CD14-positive monocyte (primary cell): ENCODE measurements at regions not wholly inside any gene's neighbourhood (a gene's known extent, or its start where the extent isn't known, plus 50 kb on each side); places are given as distances from the start of the nearest gene placed in this dataset.

Source experiments
- DNase-seq, 3 donors: peaks; one replicate each; pipeline ENCODE4 v3.0.0-alpha.2; 2011 to 2022
- H2AFZ ChIP-seq: 2 replicates; pipeline ENCODE4 v1.6.0; 2012; ENCODE audit warnings: mild to moderate bottlenecking, low read depth, low read length, inconsistent platforms; ENCODE audit not compliant: insufficient read depth, poor library complexity, severe bottlenecking
- H3K27ac ChIP-seq, 2 donors: 1 replicate in 1 of 2; 2 replicates in 1 of 2; pipeline ENCODE4 v1.5.1; 2012 to 2013; ENCODE audit warnings: low read length in 2 of 2, control low read depth in 1 of 2, inconsistent platforms in 1 of 2, low read depth in 1 of 2, mild to moderate bottlenecking in 1 of 2
- H3K27me3 ChIP-seq, 2 donors: one replicate each; pipeline versions ENCODE4 v1.6.0 to v1.6.1; 2011 to 2013; ENCODE audit warnings: low read length in 2 of 2; ENCODE audit not compliant: control insufficient read depth in 2 of 2, insufficient read depth in 2 of 2
- H3K36me3 ChIP-seq, 2 donors: replicated peaks in 1 of 2; 1 replicate in 1 of 2; 2 replicates in 1 of 2; pipeline versions ENCODE4 v1.5.1 to v1.6.1; 2012 to 2013; ENCODE audit warnings: low read length in 2 of 2, control low read depth in 1 of 2, inconsistent platforms in 1 of 2, mild to moderate bottlenecking in 1 of 2; ENCODE audit not compliant: insufficient read depth in 2 of 2, control insufficient read depth in 1 of 2
- H3K4me1 ChIP-seq, 2 donors: 1 replicate in 1 of 2; 2 replicates in 1 of 2; pipeline versions ENCODE4 v1.5.1 to v1.6.1; 2012 to 2013; ENCODE audit warnings: low read length in 2 of 2, control low read depth in 1 of 2, inconsistent platforms in 1 of 2, mild to moderate bottlenecking in 1 of 2, moderate library complexity in 1 of 2; ENCODE audit not compliant: insufficient read depth in 2 of 2, control insufficient read depth in 1 of 2
- H3K4me2 ChIP-seq: replicated peaks from 2 replicates; pipeline ENCODE3; 2012; ENCODE audit warnings: low read length, moderate library complexity, mild to moderate bottlenecking; ENCODE audit not compliant: poor library complexity, severe bottlenecking; ENCODE audit errors: extremely low read depth
- H3K4me3 ChIP-seq, 3 experiments: fragments of 200-600 bp in 1 of 3; sonication (generic) in 1 of 3; replicated peaks in 1 of 3; 1 replicate in 2 of 3; 2 replicates in 1 of 3; pipeline ENCODE4 v1.5.1; 2011 to 2013; ENCODE audit warnings: low read length in 3 of 3, mild to moderate bottlenecking in 3 of 3, control low read depth in 2 of 3, low read depth in 2 of 3, inconsistent platforms in 1 of 3, moderate library complexity in 1 of 3
- H3K79me2 ChIP-seq: 2 replicates; pipeline ENCODE4 v1.6.0; 2012; ENCODE audit warnings: mild to moderate bottlenecking, control low read depth, inconsistent platforms, low read length, moderate library complexity; ENCODE audit not compliant: insufficient read depth
- H3K9ac ChIP-seq: 2 replicates; pipeline ENCODE4 v1.6.0; 2017; ENCODE audit warnings: low read length, mild to moderate bottlenecking; ENCODE audit not compliant: insufficient read depth, poor library complexity, severe bottlenecking
- H3K9me3 ChIP-seq, 2 donors: replicated peaks in 1 of 2; 1 replicate in 1 of 2; 2 replicates in 1 of 2; pipeline versions ENCODE4 v1.5.1 to v1.6.1; 2012 to 2013; ENCODE audit warnings: low read length in 2 of 2, control low read depth in 1 of 2; ENCODE audit not compliant: control insufficient read depth in 1 of 2, insufficient read depth in 1 of 2
- H4K20me1 ChIP-seq: 2 replicates; pipeline ENCODE4 v1.6.0; 2012; ENCODE audit warnings: mild to moderate bottlenecking, low read length, control low read depth, moderate library complexity; ENCODE audit not compliant: insufficient read depth
- H3K27ac Mint-ChIP-seq, 7 donors: one replicate each; pipeline ENCODE4 v1.8.0; 2020; ENCODE audit warnings: mild to moderate bottlenecking in 7 of 7, mixed read lengths in 7 of 7, moderate library complexity in 6 of 7, inconsistent platforms in 2 of 7
- H3K27me3 Mint-ChIP-seq, 3 donors: one replicate each; pipeline ENCODE4 v1.8.0; 2021 to 2022; ENCODE audit warnings: low read depth in 3 of 3, mild to moderate bottlenecking in 3 of 3, mixed read lengths in 3 of 3, moderate library complexity in 3 of 3, inconsistent platforms in 1 of 3
- H3K36me3 Mint-ChIP-seq, 2 donors: one replicate each; pipeline ENCODE4 v1.8.0; 2020; ENCODE audit warnings: mixed read lengths in 2 of 2, inconsistent platforms in 1 of 2, mild to moderate bottlenecking in 1 of 2
- H3K4me1 Mint-ChIP-seq: one replicate; pipeline ENCODE4 v1.8.0; 2020; ENCODE audit warnings: mild to moderate bottlenecking, mixed read lengths
- H3K4me3 Mint-ChIP-seq, 2 donors: one replicate each; pipeline ENCODE4 v1.8.0; 2020; ENCODE audit warnings: mild to moderate bottlenecking in 2 of 2, mixed read lengths in 2 of 2, moderate library complexity in 1 of 2
- H3K9me3 Mint-ChIP-seq, 7 donors: one replicate each; pipeline ENCODE4 v1.8.0; 2020 to 2022; ENCODE audit warnings: mixed read lengths in 7 of 7, mild to moderate bottlenecking in 6 of 7, moderate library complexity in 6 of 7, inconsistent platforms in 2 of 7
- WGBS: methylation state at CpG from one replicate; pipeline ENCODE4 v1.1.5; 2013; ENCODE audit warnings: missing lambda C conversion rate; ENCODE audit not compliant: insufficient coverage; 5-methylcytosine and 5-hydroxymethylcytosine counted together
- intact Hi-C, 2 donors: fragments of 100-400 bp; cut with micrococcal nuclease; formaldehyde crosslinking; loops; one replicate each; pipeline versions ENCODE4 v1.15.0 to v1.15.1; 2023
- TF ChIP-seq, protein P1 (sequence below): fragments of 200-600 bp; IDR thresholded peaks from one replicate; pipeline ENCODE4 v1.8.0; 2022; ENCODE audit warnings: antibody characterized with exemption, mild to moderate bottlenecking

DNA sequence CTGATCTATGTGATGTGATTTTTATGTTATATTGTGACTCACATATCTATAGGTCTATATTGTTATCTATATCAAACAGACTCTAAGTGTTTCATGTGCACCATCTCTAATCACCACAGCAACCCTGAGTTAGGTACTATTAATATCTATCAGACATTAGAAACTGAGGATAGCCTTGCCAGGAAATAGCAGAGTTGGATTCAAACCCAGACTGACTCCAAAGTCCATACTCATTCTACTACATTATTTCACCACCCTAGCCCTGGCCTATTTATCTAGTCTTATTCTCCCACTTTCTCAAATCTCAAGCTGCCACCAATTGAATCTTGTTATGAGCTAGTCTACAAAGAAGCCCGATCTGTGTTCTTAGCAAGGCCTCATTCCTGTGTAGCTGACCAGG lies 65.4 kb upstream of the GNAO1 start:
- Histone ChIP-seq H3K27me3 (peaks cover 8 to 19% of the 10 kb centered on the region in 2 donors), H2AFZ (no peak overlapping the region), H3K36me3 (no peaks in the 10 kb centered on the region), H4K20me1 (no peaks in the 10 kb centered on the region), H3K4me1 (no peaks in the 10 kb centered on the region), H3K27ac (no peak overlapping the region), H3K4me3 (no peak overlapping the region), H3K9ac (no peak overlapping the region), H3K79me2 (no peaks in the 10 kb centered on the region), H3K4me2 (no peak overlapping the region), H3K9me3 (no peaks in the 10 kb centered on the region)
- DNase-seq, result no peak
- TF ChIP-seq, protein P1, sequence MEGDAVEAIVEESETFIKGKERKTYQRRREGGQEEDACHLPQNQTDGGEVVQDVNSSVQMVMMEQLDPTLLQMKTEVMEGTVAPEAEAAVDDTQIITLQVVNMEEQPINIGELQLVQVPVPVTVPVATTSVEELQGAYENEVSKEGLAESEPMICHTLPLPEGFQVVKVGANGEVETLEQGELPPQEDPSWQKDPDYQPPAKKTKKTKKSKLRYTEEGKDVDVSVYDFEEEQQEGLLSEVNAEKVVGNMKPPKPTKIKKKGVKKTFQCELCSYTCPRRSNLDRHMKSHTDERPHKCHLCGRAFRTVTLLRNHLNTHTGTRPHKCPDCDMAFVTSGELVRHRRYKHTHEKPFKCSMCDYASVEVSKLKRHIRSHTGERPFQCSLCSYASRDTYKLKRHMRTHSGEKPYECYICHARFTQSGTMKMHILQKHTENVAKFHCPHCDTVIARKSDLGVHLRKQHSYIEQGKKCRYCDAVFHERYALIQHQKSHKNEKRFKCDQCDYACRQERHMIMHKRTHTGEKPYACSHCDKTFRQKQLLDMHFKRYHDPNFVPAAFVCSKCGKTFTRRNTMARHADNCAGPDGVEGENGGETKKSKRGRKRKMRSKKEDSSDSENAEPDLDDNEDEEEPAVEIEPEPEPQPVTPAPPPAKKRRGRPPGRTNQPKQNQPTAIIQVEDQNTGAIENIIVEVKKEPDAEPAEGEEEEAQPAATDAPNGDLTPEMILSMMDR, result no peak
- Mint-ChIP-seq H3K27me3 (peaks cover 5 to 16% (median 6%) of the 10 kb centered on the region in 3 donors), H3K9me3 (no peaks in the 10 kb centered on the region), H3K36me3 (no peaks in the 10 kb centered on the region), H3K27ac (no peak overlapping the region), H3K4me3 (no peak overlapping the region), H3K4me1 (peaks cover 1% of the 10 kb centered on the region)
- WGBS, result 71% methylated on average over 1 of the region's 1 CpG
- intact Hi-C loops, result no loop called here

DNA sequence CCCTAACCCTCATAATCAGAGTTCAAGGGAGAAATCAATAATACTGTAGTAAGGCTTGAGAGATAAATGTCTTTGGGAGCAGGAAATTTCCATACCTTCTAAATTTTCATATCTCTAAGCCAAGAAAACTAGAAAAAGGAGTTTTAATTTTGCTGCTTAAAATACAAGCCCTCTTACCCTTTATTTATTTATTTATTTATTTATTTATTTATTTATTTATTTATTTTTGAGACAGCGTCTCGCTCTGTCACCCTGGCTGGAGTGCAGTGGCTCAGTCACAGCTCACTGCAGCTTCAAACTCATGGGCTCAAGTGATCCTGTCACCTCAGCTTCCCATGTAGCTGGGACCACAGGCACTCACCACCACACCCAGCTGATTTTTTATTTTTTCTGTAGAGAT lies 69.0 kb upstream of the GNAO1 start:
- no peak overlapping the region for H3K4me3 Mint-ChIP-seq
- Histone ChIP-seq H3K79me2 (no peaks in the 10 kb centered on the region), H3K9ac (no peak overlapping the region), H3K9me3 (no peaks in the 10 kb centered on the region), H2AFZ (no peak overlapping the region), H3K4me1 (no peaks in the 10 kb centered on the region), H3K36me3 (no peaks in the 10 kb centered on the region), H3K27ac (no peak overlapping the region), H3K27me3 (peaks cover 5 to 16% of the 10 kb centered on the region in 2 donors), H3K4me3 (no peak overlapping the region), H4K20me1 (no peaks in the 10 kb centered on the region), H3K4me2 (no peak overlapping the region)
- WGBS, result no CpG with 5 or more reads among the region's 2 CpGs
- no peaks in the 10 kb centered on the region for H3K9me3 Mint-ChIP-seq
- no peak overlapping the region for H3K27ac Mint-ChIP-seq
- H3K36me3 Mint-ChIP-seq, result no peaks in the 10 kb centered on the region
- TF ChIP-seq, protein P1, result no peak
- H3K4me1 Mint-ChIP-seq, result peaks cover 2% of the 10 kb centered on the region
- intact Hi-C loops, result no loop called here
- DNase-seq, result no peak
- H3K27me3 Mint-ChIP-seq, result peaks cover 2 to 10% (median 6%) of the 10 kb centered on the region in 3 donors
